ENCODE measurements at regions not wholly inside any gene's neighbourhood (a gene's known extent, or its start where the extent isn't known, plus 50 kb on each side); places are given as distances from the start of the nearest gene placed in this dataset.

- Histone ChIP-seq H3K9me3 (replicated peaks in 1 of 3) (no peaks in the 10 kb centered on the region), H3K4me1 (replicated peaks in 1 of 2) (peaks cover 0 to 5% of the 10 kb centered on the region in 2 donors), H3K27me3 (no peaks in the 10 kb centered on the region), H3K4me3 (no peak overlapping the region), H3K36me3 (replicated peaks in 1 of 2) (no peaks in the 10 kb centered on the region), H3K27ac (no peak overlapping the region)
- TF ChIP-seq POLR2A (IDR thresholded peaks at IDR 0.05) (no peak), CTCF (IDR thresholded peaks at IDR 0.05) (no peak)
- 65 to 75% (median 69%) methylated on average over 2 of the region's 2 CpGs for WGBS, 4 donors
- no peak for DNase-seq
- intact Hi-C loops (cut with DNase I) = no loop called here
Observed at GRCh38 chr21:35237287-35237686, 188.2 kb upstream of the RUNX1 start.

- H3K27me3 ChIP-seq = no peaks in the 10 kb centered on the region
- no peaks in the 10 kb centered on the region for H3K9me3 ChIP-seq (replicated peaks in 1 of 3)
- H3K36me3 ChIP-seq (replicated peaks in 1 of 2) = no peaks in the 10 kb centered on the region
- 87 to 100% (median 94%) methylated on average over 1 of the region's 1 CpG for WGBS, 4 donors
- no peak for DNase-seq
- H3K4me3 ChIP-seq = no peak overlapping the region
- TF ChIP-seq POLR2A (IDR thresholded peaks at IDR 0.05) = no peak
- TF ChIP-seq CTCF (IDR thresholded peaks at IDR 0.05) = no peak
- intact Hi-C loops (cut with DNase I) = no loop called here
- peaks cover 0 to 12% of the 10 kb centered on the region in 2 donors for H3K4me1 ChIP-seq (replicated peaks in 1 of 2)
- H3K27ac ChIP-seq = no peak overlapping the region
Observed at GRCh38 chr21:35236090-35236489, 187.0 kb upstream of the RUNX1 start.

GRCh38 chr21:35234725-35235124 lies 185.6 kb upstream of the RUNX1 start:
- no peak overlapping the region for H3K27ac ChIP-seq
- no peak for DNase-seq
- no peak overlapping the region for H3K4me3 ChIP-seq
- H3K36me3 ChIP-seq (replicated peaks in 1 of 2) = no peaks in the 10 kb centered on the region
- no peaks in the 10 kb centered on the region for H3K9me3 ChIP-seq (replicated peaks in 1 of 3)
- peaks cover 0 to 12% of the 10 kb centered on the region in 2 donors for H3K4me1 ChIP-seq (replicated peaks in 1 of 2)
- WGBS, 4 donors = 68 to 77% (median 73%) methylated on average over 5 of the region's 5 CpGs
- intact Hi-C loops (cut with DNase I) = no loop called here
- no peak for TF ChIP-seq CTCF (IDR thresholded peaks at IDR 0.05)
- TF ChIP-seq POLR2A (IDR thresholded peaks at IDR 0.05) = no peak
- H3K27me3 ChIP-seq = no peaks in the 10 kb centered on the region

- intact Hi-C loops (cut with DNase I) = no loop called here
- WGBS, 4 donors = 92 to 95% (median 94%) methylated on average over 3 of the region's 3 CpGs
- H3K27me3 ChIP-seq = no peaks in the 10 kb centered on the region
Observed at GRCh38 chr21:35233756-35234155, 184.7 kb upstream of the RUNX1 start.

More at GRCh38 chr21:35233756-35234155, 184.7 kb upstream of the RUNX1 start:
- peaks cover 0 to 12% of the 10 kb centered on the region in 2 donors for H3K4me1 ChIP-seq (replicated peaks in 1 of 2)
- no peak overlapping the region for H3K27ac ChIP-seq
- no peak overlapping the region for H3K4me3 ChIP-seq
- TF ChIP-seq POLR2A (IDR thresholded peaks at IDR 0.05) (no peak), CTCF (IDR thresholded peaks at IDR 0.05) (no peak)
- H3K9me3 ChIP-seq (replicated peaks in 1 of 3) = no peaks in the 10 kb centered on the region
- H3K36me3 ChIP-seq (replicated peaks in 1 of 2) = no peaks in the 10 kb centered on the region
- DNase-seq = no peak

All from adrenal gland (tissue), 9 donors.